MM.1S (cell line): ENCODE measurements at regions not wholly inside any gene's neighbourhood (a gene's known extent, or its start where the extent isn't known, plus 50 kb on each side); places are given as distances from the start of the nearest gene placed in this dataset.

Experiments used
- DNase-seq: peaks from one replicate; pipeline ENCODE4 v3.0.0-alpha.2; 2015
- H2AFZ ChIP-seq: fragments of 300-600 bp; sonication (generic); 2 replicates; pipeline ENCODE4 v1.6.0; 2016; ENCODE audit warnings: antibody characterized with exemption, low read length
- H3F3A ChIP-seq: fragments of 300-600 bp; sonication (generic); 2 replicates; pipeline ENCODE4 v1.6.1; 2016; ENCODE audit warnings: mild to moderate bottlenecking, antibody characterized with exemption, low read length, moderate library complexity, mixed read lengths; ENCODE audit not compliant: insufficient read depth
- H3K27ac ChIP-seq: fragments of 300-600 bp; sonication (generic); 2 replicates; pipeline ENCODE4 v1.5.1; 2016; ENCODE audit warnings: mild to moderate bottlenecking, low read length
- H3K27me3 ChIP-seq: fragments of 300-600 bp; sonication (generic); replicated peaks from 2 replicates; pipeline ENCODE4 v1.6.0; 2016; ENCODE audit warnings: low read length; ENCODE audit not compliant: insufficient read depth
- H3K36me3 ChIP-seq: fragments of 300-600 bp; sonication (generic); replicated peaks from 2 replicates; pipeline ENCODE4 v1.6.1; 2016; ENCODE audit warnings: mild to moderate bottlenecking, low read length, mixed read lengths; ENCODE audit not compliant: insufficient read depth
- H3K4me1 ChIP-seq: fragments of 300-600 bp; sonication (generic); 2 replicates; pipeline ENCODE4 v1.6.1; 2016; ENCODE audit warnings: low read length, mixed read lengths
- H3K4me2 ChIP-seq: fragments of 300-600 bp; sonication (generic); 2 replicates; pipeline ENCODE4 v1.6.0; 2016; ENCODE audit warnings: low read depth, low read length
- H3K4me3 ChIP-seq: fragments of 300-600 bp; sonication (generic); 2 replicates; pipeline ENCODE4 v1.5.1; 2016; ENCODE audit warnings: low read length, mixed read lengths
- H3K79me2 ChIP-seq: fragments of 300-600 bp; sonication (generic); 2 replicates; pipeline ENCODE4 v1.6.1; 2016; ENCODE audit warnings: mixed run types, low read length, mixed read lengths
- H3K9ac ChIP-seq: fragments of 300-600 bp; sonication (generic); 2 replicates; pipeline ENCODE4 v1.6.1; 2016; ENCODE audit warnings: low read length, mixed read lengths
- H3K9me2 ChIP-seq: fragments of 300-600 bp; sonication (generic); replicated peaks from 2 replicates; pipeline ENCODE4 v1.6.1; 2016; ENCODE audit warnings: mild to moderate bottlenecking, low read length, mixed read lengths; ENCODE audit not compliant: insufficient read depth
- H3K9me3 ChIP-seq: fragments of 300-600 bp; sonication (generic); replicated peaks from 2 replicates; pipeline ENCODE4 v1.6.1; 2016; ENCODE audit warnings: mild to moderate bottlenecking, low read length, mixed read lengths; ENCODE audit not compliant: insufficient read depth
- H4K20me1 ChIP-seq: fragments of 300-600 bp; sonication (generic); 2 replicates; pipeline ENCODE4 v1.6.1; 2016; ENCODE audit warnings: mild to moderate bottlenecking, low read length, moderate library complexity, mixed read lengths; ENCODE audit not compliant: insufficient read depth
- CTCF ChIP-seq: fragments of 300-600 bp; sonication (generic); IDR thresholded peaks from 2 replicates; pipeline ENCODE4 v1.5.1; 2016; ENCODE audit warnings: antibody characterized with exemption, low read length, mixed read lengths
- EZH2 ChIP-seq: fragments of 300-600 bp; sonication (generic); optimal IDR thresholded peaks from 2 replicates; pipeline ENCODE3; 2017; ENCODE audit warnings: low read depth, mild to moderate bottlenecking, antibody characterized with exemption, low read length, mixed read lengths
- EZH2phosphoT487 ChIP-seq: fragments of 300-600 bp; sonication (generic); IDR thresholded peaks from 2 replicates; pipeline ENCODE4 v1.6.1; 2018; ENCODE audit warnings: antibody characterized with exemption, low read length

- Histone ChIP-seq H3K9ac (no peak overlapping the region), H2AFZ (no peak overlapping the region), H3K27me3 (no peaks in the 10 kb centered on the region), H3K4me2 (no peak overlapping the region), H3K9me2 (no peaks in the 10 kb centered on the region), H3K79me2 (no peaks in the 10 kb centered on the region), H3K4me1 (no peaks in the 10 kb centered on the region), H3K36me3 (no peaks in the 10 kb centered on the region), H3K9me3 (no peaks in the 10 kb centered on the region), H3K27ac (no peak overlapping the region), H3F3A (no peaks in the 10 kb centered on the region), H4K20me1 (no peaks in the 10 kb centered on the region), H3K4me3 (no peak overlapping the region)
- no peak for TF ChIP-seq EZH2
- no peak for TF ChIP-seq CTCF
- no peak for TF ChIP-seq EZH2phosphoT487
- DNase-seq, result no peak
Observed at GRCh38 chr6:48619771-48620170, 508.8 kb upstream of the PTCHD4 start.

GRCh38 chr6:48615041-48615440 is 504.0 kb upstream of the PTCHD4 start:
- H3K9me3 ChIP-seq, result no peaks in the 10 kb centered on the region
- H3K27me3 ChIP-seq, result no peaks in the 10 kb centered on the region
- H3K4me1 ChIP-seq, result no peaks in the 10 kb centered on the region
- no peaks in the 10 kb centered on the region for H4K20me1 ChIP-seq
- TF ChIP-seq EZH2phosphoT487, result no peak
- no peak for TF ChIP-seq CTCF
- no peak for DNase-seq
- no peaks in the 10 kb centered on the region for H3K36me3 ChIP-seq
- H2AFZ ChIP-seq, result no peak overlapping the region
- H3K9ac ChIP-seq, result no peak overlapping the region
- no peaks in the 10 kb centered on the region for H3K79me2 ChIP-seq
- H3K4me3 ChIP-seq, result no peak overlapping the region
- H3K9me2 ChIP-seq, result no peaks in the 10 kb centered on the region
- no peaks in the 10 kb centered on the region for H3F3A ChIP-seq
- no peak overlapping the region for H3K27ac ChIP-seq
- no peak overlapping the region for H3K4me2 ChIP-seq

GRCh38 chr6:48614326-48614725 is 503.3 kb upstream of the PTCHD4 start:
- no peaks in the 10 kb centered on the region for H3K27me3 ChIP-seq
- no peaks in the 10 kb centered on the region for H3F3A ChIP-seq
- no peak overlapping the region for H3K4me3 ChIP-seq
- no peaks in the 10 kb centered on the region for H3K4me1 ChIP-seq
- H4K20me1 ChIP-seq, result no peaks in the 10 kb centered on the region
- no peaks in the 10 kb centered on the region for H3K9me3 ChIP-seq
- TF ChIP-seq EZH2 (no peak), CTCF (no peak), EZH2phosphoT487 (no peak)
- no peaks in the 10 kb centered on the region for H3K36me3 ChIP-seq
- no peak overlapping the region for H2AFZ ChIP-seq
- no peaks in the 10 kb centered on the region for H3K9me2 ChIP-seq
- H3K4me2 ChIP-seq, result no peak overlapping the region
- H3K79me2 ChIP-seq, result no peaks in the 10 kb centered on the region
- DNase-seq, result no peak
- no peak overlapping the region for H3K27ac ChIP-seq
- no peak overlapping the region for H3K9ac ChIP-seq
